Uterus (tissue), 2 donors: ENCODE measurements at regions not wholly inside any gene's neighbourhood (a gene's known extent, or its start where the extent isn't known, plus 50 kb on each side); places are given as distances from the start of the nearest gene placed in this dataset.

Source experiments
- POLR2A ChIP-seq, 2 donors: fragments of 450-650 bp; IDR thresholded peaks; one replicate each; pipeline ENCODE4 v1.6.1; 2016; ENCODE audit warnings: antibody characterized with exemption in 2 of 2, mild to moderate bottlenecking in 1 of 2, moderate library complexity in 1 of 2
- TF ChIP-seq, protein P1 (sequence below), 4 experiments: fragments of 200-600 bp in 2 of 4; fragments of 450-650 bp in 2 of 4; sonication (generic) in 2 of 4; IDR thresholded peaks; one replicate each; pipeline ENCODE4 v1.5.1; 2016 to 2019; ENCODE audit warnings: antibody characterized with exemption in 4 of 4, mild to moderate bottlenecking in 2 of 4, moderate library complexity in 1 of 4

DNA sequence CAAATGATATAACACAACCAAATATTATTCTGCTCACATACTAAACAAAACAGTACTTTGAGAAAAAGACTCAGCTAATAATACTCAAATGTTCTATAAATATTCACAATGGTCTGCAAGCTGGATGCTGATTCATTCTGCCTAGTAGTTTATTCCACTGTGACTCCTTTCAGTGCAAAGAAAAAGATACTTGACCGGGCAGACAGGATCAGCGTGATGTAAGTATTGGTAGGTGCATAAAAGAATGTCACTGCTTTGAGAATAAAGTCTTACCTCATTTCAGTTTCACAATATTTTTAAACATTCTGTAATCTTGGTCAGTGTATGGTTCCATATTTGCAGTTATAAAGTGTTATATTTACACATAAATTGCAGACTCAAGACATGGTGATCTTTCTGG is 223.0 kb upstream of the NUDT12 start:
- no peak for TF ChIP-seq POLR2A (IDR thresholded peaks at IDR 0.05)
- TF ChIP-seq, protein P1, sequence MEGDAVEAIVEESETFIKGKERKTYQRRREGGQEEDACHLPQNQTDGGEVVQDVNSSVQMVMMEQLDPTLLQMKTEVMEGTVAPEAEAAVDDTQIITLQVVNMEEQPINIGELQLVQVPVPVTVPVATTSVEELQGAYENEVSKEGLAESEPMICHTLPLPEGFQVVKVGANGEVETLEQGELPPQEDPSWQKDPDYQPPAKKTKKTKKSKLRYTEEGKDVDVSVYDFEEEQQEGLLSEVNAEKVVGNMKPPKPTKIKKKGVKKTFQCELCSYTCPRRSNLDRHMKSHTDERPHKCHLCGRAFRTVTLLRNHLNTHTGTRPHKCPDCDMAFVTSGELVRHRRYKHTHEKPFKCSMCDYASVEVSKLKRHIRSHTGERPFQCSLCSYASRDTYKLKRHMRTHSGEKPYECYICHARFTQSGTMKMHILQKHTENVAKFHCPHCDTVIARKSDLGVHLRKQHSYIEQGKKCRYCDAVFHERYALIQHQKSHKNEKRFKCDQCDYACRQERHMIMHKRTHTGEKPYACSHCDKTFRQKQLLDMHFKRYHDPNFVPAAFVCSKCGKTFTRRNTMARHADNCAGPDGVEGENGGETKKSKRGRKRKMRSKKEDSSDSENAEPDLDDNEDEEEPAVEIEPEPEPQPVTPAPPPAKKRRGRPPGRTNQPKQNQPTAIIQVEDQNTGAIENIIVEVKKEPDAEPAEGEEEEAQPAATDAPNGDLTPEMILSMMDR (IDR thresholded peaks at IDR 0.05): no peak
